ENCODE measurements at regions not wholly inside any gene's neighbourhood (a gene's known extent, or its start where the extent isn't known, plus 50 kb on each side); places are given as distances from the start of the nearest gene placed in this dataset.

GRCh38 chr15:39471785-39472574 is 108.9 kb upstream of the THBS1 start:
- H2AFZ ChIP-seq (ENCODE audit: insufficient read depth, low read depth, low read length, poor library complexity, severe bottlenecking): no peak overlapping the region
- H3K4me2 ChIP-seq (replicated peaks; ENCODE audit: extremely low read depth, low read length, poor library complexity, severe bottlenecking): no peak overlapping the region
- peaks cover 3% of the 10 kb centered on the region in 2 donors for H3K36me3 Mint-ChIP-seq
- WGBS (ENCODE audit: insufficient coverage): no CpG with 5 or more reads among the region's 2 CpGs
- no peak for TF ChIP-seq CTCF (IDR thresholded peaks at IDR 0.05)
- H3K4me3 Mint-ChIP-seq: no peak overlapping the region
- H3K27me3 Mint-ChIP-seq (ENCODE audit: low read depth in 3 of 3): no peaks in the 10 kb centered on the region
- peaks cover 0 to 9% (median 2%) of the 10 kb centered on the region in 7 donors for H3K9me3 Mint-ChIP-seq
- H3K4me1 ChIP-seq (ENCODE audit: control insufficient read depth in 1 of 2, insufficient read depth in 2 of 2, low read length in 2 of 2): peaks cover 55 to 60% of the 10 kb centered on the region in 2 donors
- intact Hi-C loops (cut with micrococcal nuclease): no loop called here
- H3K9me3 ChIP-seq (replicated peaks in 1 of 2; ENCODE audit: control insufficient read depth in 1 of 2, insufficient read depth in 1 of 2, low read length in 2 of 2): no peaks in the 10 kb centered on the region
- no peak for DNase-seq
- no peaks in the 10 kb centered on the region for H3K36me3 ChIP-seq (replicated peaks in 1 of 2; ENCODE audit: control insufficient read depth in 1 of 2, insufficient read depth in 2 of 2, low read length in 2 of 2)
- H4K20me1 ChIP-seq (ENCODE audit: insufficient read depth, low read length): no peaks in the 10 kb centered on the region
- H3K27ac Mint-ChIP-seq: peak overlapping the region in 4 of 7 donors; percentile 77 to 93 (median 84)
- H3K4me1 Mint-ChIP-seq: peaks cover 46% of the 10 kb centered on the region
- H3K4me3 ChIP-seq (replicated peaks in 1 of 3; ENCODE audit: low read depth in 2 of 3, low read length in 3 of 3): no peak overlapping the region
- no peaks in the 10 kb centered on the region for H3K79me2 ChIP-seq (ENCODE audit: insufficient read depth, low read length)
- H3K27me3 ChIP-seq (ENCODE audit: control insufficient read depth in 2 of 2, insufficient read depth in 2 of 2, low read length in 2 of 2): no peaks in the 10 kb centered on the region
- no peak overlapping the region for H3K9ac ChIP-seq (ENCODE audit: insufficient read depth, low read length, poor library complexity, severe bottlenecking)
- H3K27ac ChIP-seq (ENCODE audit: low read depth in 1 of 2, low read length in 2 of 2): peak overlapping the region in 1 of 2 donors; percentile 75

DNA sequence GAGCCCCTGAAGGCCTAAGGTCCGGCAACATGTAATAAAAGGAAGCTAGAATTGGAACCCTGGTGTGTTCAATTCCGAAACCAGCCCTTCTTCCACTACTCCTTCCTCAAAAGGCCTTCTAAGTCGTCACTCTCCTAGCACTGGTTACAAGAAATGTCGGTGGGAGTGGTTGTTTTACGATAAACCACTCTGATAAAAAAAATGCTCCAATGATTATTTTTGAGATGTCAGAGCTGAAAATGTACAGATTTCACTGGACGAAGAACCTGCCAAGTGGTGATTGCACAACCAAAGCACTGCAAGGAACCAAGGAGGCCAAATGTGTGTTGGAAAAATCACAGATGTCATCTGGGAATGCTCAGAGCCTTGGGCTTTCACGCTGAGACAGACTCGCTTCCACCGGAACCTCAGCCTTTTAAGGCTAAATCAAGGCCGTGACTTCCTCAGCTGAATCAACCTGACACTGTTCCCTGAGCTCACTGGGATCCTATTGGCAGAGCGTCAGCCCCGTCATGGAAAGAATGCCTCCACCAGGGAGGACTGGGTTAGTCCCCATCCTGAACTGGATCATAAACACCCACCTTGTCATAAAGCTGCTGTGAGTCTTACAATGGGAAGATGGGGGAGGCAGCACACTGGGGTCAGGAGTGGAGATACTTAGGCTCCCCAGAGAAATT is 108.1 kb upstream of the THBS1 start:
- Mint-ChIP-seq H3K27me3 (ENCODE audit: low read depth in 3 of 3) (no peaks in the 10 kb centered on the region), H3K27ac (peak overlapping the region; percentile 77 to 93 (median 87)), H3K4me1 (peaks cover 51% of the 10 kb centered on the region), H3K9me3 (peaks cover 0 to 11% (median 2%) of the 10 kb centered on the region in 7 donors), H3K4me3 (peak overlapping the region; percentile 19 to 22), H3K36me3 (peaks cover 3% of the 10 kb centered on the region in 2 donors)
- Histone ChIP-seq H3K4me2 (replicated peaks; ENCODE audit: extremely low read depth, low read length, poor library complexity, severe bottlenecking) (no peak overlapping the region), H3K4me1 (ENCODE audit: control insufficient read depth in 1 of 2, insufficient read depth in 2 of 2, low read length in 2 of 2) (peaks cover 47 to 57% of the 10 kb centered on the region in 2 donors), H3K27me3 (ENCODE audit: control insufficient read depth in 2 of 2, insufficient read depth in 2 of 2, low read length in 2 of 2) (no peaks in the 10 kb centered on the region), H3K79me2 (ENCODE audit: insufficient read depth, low read length) (no peaks in the 10 kb centered on the region), H3K9me3 (replicated peaks in 1 of 2; ENCODE audit: control insufficient read depth in 1 of 2, insufficient read depth in 1 of 2, low read length in 2 of 2) (no peaks in the 10 kb centered on the region), H2AFZ (ENCODE audit: insufficient read depth, low read depth, low read length, poor library complexity, severe bottlenecking) (peak overlapping the region; percentile 31), H3K36me3 (replicated peaks in 1 of 2; ENCODE audit: control insufficient read depth in 1 of 2, insufficient read depth in 2 of 2, low read length in 2 of 2) (no peaks in the 10 kb centered on the region), H3K9ac (ENCODE audit: insufficient read depth, low read length, poor library complexity, severe bottlenecking) (no peak overlapping the region), H3K27ac (ENCODE audit: low read depth in 1 of 2, low read length in 2 of 2) (peak overlapping the region; percentile 45 to 75), H3K4me3 (replicated peaks in 1 of 3; ENCODE audit: low read depth in 2 of 3, low read length in 3 of 3) (no peak overlapping the region), H4K20me1 (ENCODE audit: insufficient read depth, low read length) (no peaks in the 10 kb centered on the region)
- DNase-seq: peak in 2 of 3 donors; percentile 34 to 55
- 74% methylated on average over 5 of the region's 12 CpGs for WGBS (ENCODE audit: insufficient coverage)
- TF ChIP-seq CTCF (IDR thresholded peaks at IDR 0.05): no peak
- intact Hi-C loops (cut with micrococcal nuclease): no loop called here
